ENCODE measurements at regions not wholly inside any gene's neighbourhood (a gene's known extent, or its start where the extent isn't known, plus 50 kb on each side); places are given as distances from the start of the nearest gene placed in this dataset.
"Not testable (repeated sequence)": the region's sequence is repeated elsewhere in the genome, so short reads cannot be mapped to it uniquely, and the experiment has no call there.

DNA sequence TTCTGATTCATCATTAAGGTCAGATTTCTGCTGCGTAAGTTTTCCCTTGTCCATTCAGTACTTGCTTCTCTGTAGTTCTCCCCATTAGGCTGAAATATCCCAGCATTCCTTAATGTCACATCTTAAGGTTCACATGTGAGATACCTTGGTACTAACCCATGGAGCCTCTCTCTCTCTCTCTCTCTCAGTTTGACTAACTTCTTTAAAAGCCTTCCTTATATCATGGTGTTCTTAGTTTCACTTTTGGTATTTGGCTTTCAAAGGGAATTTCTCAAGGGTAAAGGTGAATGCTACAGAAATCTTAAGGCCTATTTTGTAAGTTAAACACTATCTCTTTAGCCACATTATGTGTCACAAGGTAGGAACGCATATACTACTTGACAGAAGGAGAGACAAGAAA lies 427.3 kb upstream of the ZNF717 start:
- DNase-seq = no peak

DNA sequence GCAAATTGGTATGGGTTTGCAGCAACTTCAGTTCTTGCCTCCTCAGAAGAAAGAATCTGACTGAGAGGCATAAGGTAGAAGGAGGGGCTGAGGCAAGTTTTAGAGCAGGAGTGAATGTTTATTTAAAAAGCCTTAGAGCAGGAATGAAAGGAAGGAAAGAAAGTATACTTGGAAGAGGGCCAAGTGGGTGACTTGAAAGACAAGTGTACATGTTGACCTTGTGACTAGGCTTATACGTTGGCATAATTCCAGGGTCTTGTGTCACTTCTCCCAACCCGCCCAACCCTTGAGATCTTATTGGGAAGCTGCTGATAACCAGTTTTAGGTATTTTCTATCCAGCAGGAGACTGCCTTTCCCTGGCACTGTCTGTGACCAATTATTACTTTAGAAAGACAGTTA lies 436.9 kb upstream of the ZNF717 start:
- DNase-seq = no peak

DNA sequence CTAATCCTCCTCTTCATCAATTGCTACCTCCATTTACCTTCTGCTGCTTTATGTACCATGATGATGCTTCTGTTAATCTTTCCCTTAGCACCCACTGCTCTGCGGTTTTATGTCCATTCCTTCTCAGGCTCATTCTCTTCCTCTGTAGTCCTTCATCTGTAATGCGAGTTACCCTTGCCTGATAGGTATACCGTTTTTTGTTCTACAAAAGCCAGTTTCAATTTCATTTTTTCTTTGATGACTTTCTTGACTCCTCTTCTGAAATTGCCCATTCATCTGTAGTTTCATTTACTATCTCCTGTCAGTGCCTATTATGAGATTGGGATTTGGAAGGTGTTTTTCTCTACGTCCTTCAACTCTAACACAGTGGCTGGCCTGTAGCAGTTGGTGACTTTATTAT lies 445.9 kb upstream of the ZNF717 start:
- DNase-seq = no peak

GRCh38 chr3:76242886-76243753 lies 457.8 kb upstream of the ZNF717 start:
- no peak for DNase-seq

DNA sequence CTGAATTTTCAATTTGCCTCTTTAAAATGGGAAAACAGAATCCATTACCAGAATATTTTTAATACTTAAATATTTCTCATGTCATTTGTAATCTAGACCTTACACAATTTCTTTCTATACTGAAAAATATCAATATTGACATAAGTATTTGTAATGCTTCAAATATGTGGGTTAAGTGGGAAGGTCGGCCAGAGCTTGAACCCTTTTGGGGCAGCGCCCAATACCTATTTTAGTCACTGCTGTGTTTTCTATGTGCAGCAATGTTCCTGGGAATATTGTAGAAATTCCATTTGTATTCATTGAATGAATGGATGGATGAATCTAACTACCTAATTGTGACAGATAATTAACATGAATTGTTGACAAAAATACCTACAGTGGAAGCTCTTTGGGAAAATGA lies 459.7 kb upstream of the ZNF717 start:
- DNase-seq = no peak

DNA sequence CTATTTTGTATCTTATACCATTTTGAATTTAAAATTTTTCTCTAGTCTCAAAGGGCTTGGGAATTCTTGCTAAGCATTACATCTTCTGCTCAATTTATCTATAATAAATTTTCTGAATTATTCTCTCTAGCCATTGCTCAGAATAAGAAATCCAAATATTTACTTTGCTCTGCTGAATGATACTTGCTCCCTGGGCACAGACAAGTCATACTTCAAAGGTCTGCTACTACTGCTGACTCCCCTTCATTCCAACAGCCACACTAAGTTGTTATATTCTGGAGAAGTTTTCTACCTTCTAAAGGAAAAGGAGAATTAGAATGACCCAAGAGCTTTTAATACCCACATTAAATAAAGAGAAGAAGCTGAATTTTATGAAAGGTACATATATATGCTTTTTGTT lies 460.3 kb upstream of the ZNF717 start:
- no peak for DNase-seq

DNA sequence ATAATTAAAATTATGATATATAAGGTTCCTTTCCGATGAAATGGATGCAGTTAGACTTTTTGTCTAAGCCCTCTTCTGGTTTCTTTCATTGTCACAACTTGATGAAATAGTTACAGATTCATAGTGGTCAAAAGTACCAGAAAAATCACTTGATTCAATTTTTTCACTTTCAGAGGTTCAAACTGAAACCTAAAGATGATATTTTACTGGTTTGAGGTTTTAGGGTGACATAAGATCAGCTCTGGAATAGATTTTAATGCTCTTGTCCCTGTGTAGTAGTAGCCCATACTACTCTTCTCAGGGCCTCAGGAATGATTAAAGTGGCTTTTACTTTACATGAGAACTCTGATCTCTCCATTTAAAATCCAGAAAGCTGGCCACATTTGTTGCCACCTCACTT lies 479.1 kb upstream of the ZNF717 start:
- no peak for DNase-seq

- DNase-seq = no peak
These were observed 479.6 kb upstream of the ZNF717 start for GRCh38 chr3:76264911-76265310.

DNA sequence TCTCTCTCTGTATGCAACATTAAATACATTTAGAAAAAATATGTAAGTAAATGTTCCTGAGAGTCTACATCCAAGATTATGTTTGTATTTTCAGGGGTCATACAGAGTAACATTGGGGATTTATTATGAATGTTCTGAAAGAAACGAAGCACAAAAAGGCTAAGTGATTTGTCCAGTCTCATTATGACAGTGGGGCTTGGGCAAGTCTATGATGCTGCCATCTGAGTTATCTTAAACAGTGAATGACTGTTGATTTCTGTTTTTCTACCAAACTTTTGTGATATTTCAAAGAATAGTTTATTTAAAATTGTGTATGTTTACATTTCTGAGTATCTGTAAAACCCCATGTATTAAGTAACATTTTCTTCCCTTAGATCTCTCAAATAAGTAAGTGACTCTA lies 481.2 kb upstream of the ZNF717 start:
- DNase-seq = no peak

GRCh38 chr3:76267851-76268380 lies 482.6 kb upstream of the ZNF717 start:
- DNase-seq = no peak

DNA sequence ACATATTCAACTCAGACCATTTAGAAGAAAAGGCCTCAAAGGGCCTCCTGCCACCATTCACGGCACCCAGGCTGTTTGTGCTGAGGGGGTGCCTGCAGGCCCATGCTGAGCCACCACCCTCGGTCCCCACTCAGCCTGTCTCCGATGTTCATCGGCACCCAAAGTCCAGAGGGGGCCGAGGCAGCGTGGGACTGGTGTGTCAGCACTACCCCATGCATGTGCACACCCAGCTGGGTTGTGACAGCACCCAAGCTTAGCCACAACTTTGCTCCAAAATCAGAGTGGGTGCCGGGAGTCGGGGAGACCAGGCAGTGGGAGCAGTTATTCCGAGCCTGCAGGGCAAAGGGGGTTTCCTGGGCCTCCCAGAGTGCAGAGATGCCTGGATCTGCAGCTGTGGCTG lies 508.5 kb upstream of the ZNF717 start:
- no peak for DNase-seq

- no peak for DNase-seq
These were observed 515.4 kb upstream of the ZNF717 start for GRCh38 chr3:76300746-76301145.

- no peak for DNase-seq
These were observed 522.2 kb upstream of the ZNF717 start for GRCh38 chr3:76307556-76307955.

DNA sequence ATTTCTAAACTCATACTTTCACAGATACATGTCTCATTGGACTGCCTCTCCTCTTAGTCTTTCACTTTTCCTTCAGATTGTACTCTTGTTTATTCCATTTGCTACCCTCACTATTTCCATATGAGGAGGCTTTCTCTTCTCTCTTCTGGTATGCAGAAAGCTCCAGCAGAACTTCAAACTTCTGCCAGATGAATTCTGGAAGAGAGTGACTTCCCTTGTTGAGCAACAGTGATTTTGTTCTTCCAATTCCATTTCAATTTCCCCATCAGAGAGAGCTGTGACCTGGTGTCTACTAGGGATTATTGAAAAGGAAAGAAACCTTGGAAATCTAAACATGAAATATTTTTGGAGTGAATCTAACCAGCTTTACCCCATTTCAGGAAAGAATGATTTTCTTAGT lies 523.2 kb upstream of the ZNF717 start:
- DNase-seq = no peak

DNA sequence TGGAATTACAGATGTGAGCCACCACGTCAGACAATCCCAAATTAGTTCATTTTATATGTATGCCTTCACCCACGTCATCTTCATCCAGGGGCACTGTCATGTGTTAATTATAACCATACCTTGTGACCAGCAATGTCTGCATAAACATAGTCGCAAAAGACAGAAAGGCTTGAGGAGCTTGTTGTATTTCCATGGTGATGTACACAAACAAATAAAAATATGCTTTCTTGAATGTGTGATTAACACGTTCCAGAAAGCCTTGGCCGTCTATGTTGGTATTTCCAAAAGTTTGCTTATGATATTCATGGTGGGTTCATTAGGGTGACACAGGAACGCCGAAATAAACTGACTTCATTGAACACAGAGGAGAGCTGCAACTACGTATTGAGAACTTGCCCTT lies 524.7 kb upstream of the ZNF717 start:
- DNase-seq = no peak

DNA sequence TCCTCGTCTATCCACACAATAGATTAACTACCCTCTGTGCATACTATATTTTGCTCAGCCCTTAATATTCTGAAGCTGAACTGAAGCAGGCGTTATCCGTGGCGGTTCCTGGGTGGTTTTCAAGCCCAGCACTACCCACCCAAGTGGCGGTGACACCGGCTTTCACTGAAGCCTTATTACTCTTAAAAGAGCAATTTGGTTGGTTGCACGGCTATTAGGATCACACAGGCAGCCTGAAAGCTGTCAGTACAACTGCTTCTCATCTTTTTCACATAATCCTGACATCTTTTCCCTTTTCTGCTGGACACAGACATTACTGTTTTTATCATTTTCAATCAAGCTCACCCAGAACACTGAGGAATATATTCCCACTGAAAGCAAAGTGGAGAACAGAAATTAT lies 525.3 kb upstream of the ZNF717 start:
- DNase-seq = no peak

- DNase-seq = no peak
These were observed 526.6 kb upstream of the ZNF717 start for GRCh38 chr3:76311941-76312340.

DNA sequence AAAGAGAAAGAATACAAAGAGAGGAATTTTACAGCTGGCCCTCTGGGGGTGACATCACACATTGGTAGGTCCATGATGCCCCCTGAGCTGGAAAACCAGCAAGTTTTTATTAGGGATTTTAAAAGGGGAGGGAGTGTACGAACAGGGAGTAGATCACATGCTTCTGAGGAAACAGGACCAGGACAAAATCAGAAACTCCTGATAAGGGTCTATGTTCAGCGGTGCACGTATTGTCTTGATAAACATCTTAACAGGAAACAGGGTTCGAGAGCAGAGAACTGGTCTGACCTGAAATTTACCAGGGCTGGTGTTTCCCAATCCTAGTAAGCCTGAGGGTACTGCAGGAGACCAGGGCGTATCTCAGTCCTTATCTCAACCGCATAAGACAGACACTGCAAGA lies 530.6 kb upstream of the ZNF717 start:
- DNase-seq = not testable (repeated sequence)

DNA sequence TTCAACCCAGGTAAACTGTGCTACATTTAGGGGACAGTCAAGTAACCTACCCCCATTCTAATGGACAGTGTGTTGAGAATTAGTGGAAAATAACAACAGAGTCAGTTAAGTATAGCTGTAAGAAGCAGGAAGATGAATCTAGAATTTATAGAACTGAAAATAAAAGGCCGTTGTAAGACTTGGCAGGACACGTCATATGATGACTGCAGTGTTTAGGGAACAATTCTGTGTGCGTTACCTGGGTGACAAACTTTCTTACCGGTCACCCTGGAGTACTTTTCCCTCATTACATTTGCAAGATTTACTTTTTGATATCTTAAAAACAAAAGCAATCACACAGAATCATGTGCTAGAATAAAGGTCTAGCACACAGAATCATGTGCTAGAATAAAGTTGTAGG lies 536.3 kb upstream of the ZNF717 start:
- DNase-seq = no peak

DNA sequence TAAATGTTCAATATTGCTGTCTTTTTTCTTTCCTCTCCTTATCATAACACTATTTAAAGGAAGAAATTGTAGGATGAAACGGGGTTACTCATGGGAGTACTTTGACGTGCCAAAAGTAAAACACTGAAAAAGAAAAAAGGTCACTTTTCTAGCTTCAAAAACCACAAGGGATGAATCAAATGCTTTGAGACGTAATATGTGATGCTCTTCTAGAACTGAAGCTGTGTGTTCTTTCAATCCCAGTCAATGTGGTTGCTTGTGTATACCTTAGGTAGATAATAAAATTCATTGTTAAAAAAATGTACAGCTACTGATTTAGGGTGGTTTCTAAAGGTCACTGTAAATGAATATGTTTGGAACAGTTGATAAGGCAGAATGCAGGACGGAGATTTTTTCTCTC lies 538.8 kb upstream of the ZNF717 start:
- no peak for DNase-seq

GRCh38 chr3:76345878-76346277 lies 560.5 kb upstream of the ZNF717 start:
- no peak for DNase-seq

DNA sequence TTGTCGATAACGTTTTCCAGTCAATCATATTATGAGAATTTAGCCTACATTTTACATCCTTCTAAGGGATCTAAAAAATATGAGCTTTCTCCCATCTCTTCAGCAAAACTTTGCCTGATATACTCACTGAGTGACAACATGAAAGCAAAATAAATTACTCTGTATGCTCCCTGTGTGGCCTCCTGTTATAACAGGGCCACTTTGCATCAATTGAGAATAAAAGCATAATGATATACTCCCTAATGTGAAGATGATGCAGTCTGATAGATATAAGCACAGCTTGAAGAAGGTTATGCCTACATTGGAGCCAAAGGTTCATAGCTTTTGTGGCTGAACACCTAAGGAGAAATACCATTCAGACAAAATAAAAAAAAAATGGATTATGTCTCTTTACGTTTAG lies 561.3 kb upstream of the ZNF717 start:
- no peak for DNase-seq

GRCh38 chr3:76349715-76350480 lies 564.5 kb upstream of the ZNF717 start:
- no peak for DNase-seq

GRCh38 chr3:76352051-76352450 lies 566.7 kb upstream of the ZNF717 start:
- no peak for DNase-seq

Data from activated CD4-positive, alpha-beta T cell treated with anti-CD3 and anti-CD28 coated beads, Interleukin-2, amount 50 U/mL, for 16 hours (primary cell).